ENCODE measurements at regions not wholly inside any gene's neighbourhood (a gene's known extent, or its start where the extent isn't known, plus 50 kb on each side); places are given as distances from the start of the nearest gene placed in this dataset.

- H3K4me3 ChIP-seq (ENCODE audit: control insufficient read depth, low read depth, low read length): no peak overlapping the region
- DNase-seq (ENCODE audit: low read depth): no peak
- TF ChIP-seq, protein P1, sequence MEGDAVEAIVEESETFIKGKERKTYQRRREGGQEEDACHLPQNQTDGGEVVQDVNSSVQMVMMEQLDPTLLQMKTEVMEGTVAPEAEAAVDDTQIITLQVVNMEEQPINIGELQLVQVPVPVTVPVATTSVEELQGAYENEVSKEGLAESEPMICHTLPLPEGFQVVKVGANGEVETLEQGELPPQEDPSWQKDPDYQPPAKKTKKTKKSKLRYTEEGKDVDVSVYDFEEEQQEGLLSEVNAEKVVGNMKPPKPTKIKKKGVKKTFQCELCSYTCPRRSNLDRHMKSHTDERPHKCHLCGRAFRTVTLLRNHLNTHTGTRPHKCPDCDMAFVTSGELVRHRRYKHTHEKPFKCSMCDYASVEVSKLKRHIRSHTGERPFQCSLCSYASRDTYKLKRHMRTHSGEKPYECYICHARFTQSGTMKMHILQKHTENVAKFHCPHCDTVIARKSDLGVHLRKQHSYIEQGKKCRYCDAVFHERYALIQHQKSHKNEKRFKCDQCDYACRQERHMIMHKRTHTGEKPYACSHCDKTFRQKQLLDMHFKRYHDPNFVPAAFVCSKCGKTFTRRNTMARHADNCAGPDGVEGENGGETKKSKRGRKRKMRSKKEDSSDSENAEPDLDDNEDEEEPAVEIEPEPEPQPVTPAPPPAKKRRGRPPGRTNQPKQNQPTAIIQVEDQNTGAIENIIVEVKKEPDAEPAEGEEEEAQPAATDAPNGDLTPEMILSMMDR (conservative IDR thresholded peaks at IDR 0.05; ENCODE audit: control insufficient read depth, insufficient read depth, low read depth, low read length): no peak
These were observed 2172.0 kb downstream of the TP53TG3F start for GRCh38 chr16:35631261-35631945.

- no peak overlapping the region for H3K4me3 ChIP-seq (ENCODE audit: control insufficient read depth, low read depth, low read length)
- TF ChIP-seq, protein P1 (conservative IDR thresholded peaks at IDR 0.05; ENCODE audit: control insufficient read depth, insufficient read depth, low read depth, low read length): no peak
- no peak for DNase-seq (ENCODE audit: low read depth)
These were observed 2177.2 kb downstream of the TP53TG3F start for GRCh38 chr16:35636480-35637230.

GRCh38 chr16:35637683-35638082, 2178.3 kb downstream of the TP53TG3F start:
- no peak overlapping the region for H3K4me3 ChIP-seq (ENCODE audit: control insufficient read depth, low read depth, low read length)
- no peak for DNase-seq (ENCODE audit: low read depth)
- TF ChIP-seq, protein P1 (conservative IDR thresholded peaks at IDR 0.05; ENCODE audit: control insufficient read depth, insufficient read depth, low read depth, low read length): no peak

DNA sequence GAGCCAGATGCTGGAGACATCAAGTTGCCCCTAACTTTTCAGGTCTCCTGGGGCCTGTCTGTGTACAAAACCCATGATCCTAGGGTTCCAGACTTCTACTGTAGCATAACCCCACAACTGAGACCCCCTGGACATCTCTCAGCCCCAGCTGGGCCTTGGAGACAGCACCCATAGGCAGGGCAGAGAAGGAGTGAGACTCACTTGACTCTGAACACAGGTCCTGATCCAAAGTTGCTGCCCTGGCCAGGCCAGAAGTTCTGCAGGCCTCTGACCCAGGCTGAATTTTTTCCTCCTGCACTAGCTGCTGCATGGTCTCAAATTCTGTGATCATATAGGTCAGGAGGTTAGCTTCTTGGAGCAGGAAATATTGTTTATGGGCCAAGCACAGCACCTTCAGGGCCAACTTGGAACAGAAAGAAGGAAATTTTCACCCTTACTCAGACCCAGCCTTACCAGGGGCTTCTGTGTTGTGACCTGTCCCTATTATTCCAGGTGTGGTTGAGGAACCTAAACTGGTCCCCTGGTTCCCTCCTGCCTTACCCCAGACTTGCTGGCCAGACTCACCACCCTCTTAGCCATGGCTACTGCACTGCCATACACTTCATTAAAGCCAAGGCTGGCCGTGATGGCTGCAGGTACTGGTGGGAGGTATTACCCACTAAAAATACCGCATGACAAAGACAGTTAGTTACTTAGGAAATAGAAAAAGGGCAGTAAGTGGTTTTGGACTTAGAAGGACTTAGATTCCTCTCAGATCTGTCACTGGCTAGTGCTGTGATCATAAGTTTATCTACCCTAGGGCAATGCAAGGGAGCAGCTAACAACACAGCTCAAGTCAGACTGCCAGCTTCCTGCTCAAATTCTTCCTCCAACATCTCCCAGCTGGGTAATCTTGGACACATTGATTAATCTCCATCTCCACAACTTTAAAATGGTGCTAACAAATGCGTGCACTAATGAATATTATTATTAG, 2180.1 kb downstream of the TP53TG3F start:
- DNase-seq (ENCODE audit: low read depth): no peak
- TF ChIP-seq, protein P1 (conservative IDR thresholded peaks at IDR 0.05; ENCODE audit: control insufficient read depth, insufficient read depth, low read depth, low read length): no peak

GRCh38 chr16:35642322-35642835, 2183.0 kb downstream of the TP53TG3F start:
- DNase-seq (ENCODE audit: low read depth): no peak
- H3K4me3 ChIP-seq (ENCODE audit: control insufficient read depth, low read depth, low read length): no peak overlapping the region
- TF ChIP-seq, protein P1 (conservative IDR thresholded peaks at IDR 0.05; ENCODE audit: control insufficient read depth, insufficient read depth, low read depth, low read length): no peak

More for the DNA sequence above, 2180.1 kb downstream of the TP53TG3F start:
- no peak overlapping the region for H3K4me3 ChIP-seq (ENCODE audit: control insufficient read depth, low read depth, low read length)

GRCh38 chr16:35651841-35652240, 2192.4 kb downstream of the TP53TG3F start:
- no peak for DNase-seq (ENCODE audit: low read depth)
- TF ChIP-seq, protein P1 (conservative IDR thresholded peaks at IDR 0.05; ENCODE audit: control insufficient read depth, insufficient read depth, low read depth, low read length): no peak
- no peak overlapping the region for H3K4me3 ChIP-seq (ENCODE audit: control insufficient read depth, low read depth, low read length)

Measured in fibroblast of mammary gland (primary cell).